Endothelial cell of umbilical vein (primary cell): ENCODE measurements at regions not wholly inside any gene's neighbourhood (a gene's known extent, or its start where the extent isn't known, plus 50 kb on each side); places are given as distances from the start of the nearest gene placed in this dataset.

Source experiments
- BruUV-seq: library from RNA; stranded (reverse); fragments of 400-500 nt; replicated peaks from 2 replicates; lab custom pipeline; 2021; lab: Mats Ljungman, UMichigan
- CTCF ChIA-PET: fragments of 300-600, 350-600 bp; sonication (Branson Sonifier 250); formaldehyde crosslinking; loops from one replicate; lab custom pipeline; 2021; ENCODE audit warnings: antibody characterized with exemption, inconsistent platforms; lab: Charles Lee
- POLR2A ChIA-PET: fragments of 300-600, 350-600 bp; sonication (Branson Sonifier 250); formaldehyde crosslinking; loops from one replicate; lab custom pipeline; 2021; ENCODE audit warnings: antibody characterized with exemption, inconsistent platforms; lab: Charles Lee
- DNase-seq: peaks from one replicate; pipeline ENCODE4 v3.0.0-alpha.2; 2011; ENCODE audit warnings: low read depth, low spot score
- FAIRE-seq: peaks from 2 replicates; lab custom pipeline; 2011; peaks lifted over from hg19 to GRCh38; lab: Jason Lieb, UNC
- H2AFZ ChIP-seq: 2 replicates; pipeline ENCODE4 v1.6.0; 2012; ENCODE audit warnings: low read depth, low read length, control low read depth, inconsistent platforms
- H3K27ac ChIP-seq: 2 replicates; pipeline ENCODE4 v1.5.1; 2011; ENCODE audit warnings: low read depth, mild to moderate bottlenecking, control low read depth, low read length, moderate library complexity; ENCODE audit not compliant: insufficient read depth
- H3K27me3 ChIP-seq, 2 experiments: 2 replicates each; pipeline versions ENCODE4 v1.6.0 to v1.6.1; 2011; ENCODE audit warnings: low read length in 2 of 2, mixed read lengths in 1 of 2; ENCODE audit not compliant: control insufficient read depth in 2 of 2, insufficient read depth in 2 of 2
- H3K36me3 ChIP-seq, 2 experiments: 2 replicates in 1 of 2; 3 replicates in 1 of 2; pipeline ENCODE4 v1.5.1; 2011; ENCODE audit warnings: low read length in 2 of 2, mild to moderate bottlenecking in 1 of 2, moderate library complexity in 1 of 2; ENCODE audit not compliant: control insufficient read depth in 2 of 2, insufficient read depth in 2 of 2; ENCODE audit errors: extremely low read depth in 1 of 2
- H3K4me1 ChIP-seq: 3 replicates; pipeline ENCODE4 v1.5.1; 2011; ENCODE audit warnings: mild to moderate bottlenecking, low read length; ENCODE audit not compliant: control insufficient read depth, insufficient read depth; ENCODE audit errors: extremely low read depth
- H3K4me2 ChIP-seq: 2 replicates; pipeline ENCODE4 v1.6.1; 2011; ENCODE audit warnings: low read length, control low read depth, mixed read lengths; ENCODE audit not compliant: insufficient read depth
- H3K4me3 ChIP-seq, 3 experiments: fragments of 200-600 bp in 1 of 3; sonication (generic), shearing (Covaris generic) in 1 of 3; replicated peaks in 1 of 3; 2 replicates each; pipeline ENCODE4 v1.5.1; 2011 to 2016; ENCODE audit warnings: control low read depth in 3 of 3, low read length in 3 of 3, mild to moderate bottlenecking in 2 of 3, inconsistent platforms in 1 of 3, low read depth in 1 of 3, moderate library complexity in 1 of 3; ENCODE audit not compliant: insufficient read depth in 1 of 3
- H3K79me2 ChIP-seq: 2 replicates; pipeline ENCODE4 v1.6.0; 2012; ENCODE audit warnings: low read length, inconsistent platforms; ENCODE audit not compliant: control insufficient read depth, insufficient read depth
- H3K9ac ChIP-seq: replicated peaks from 2 replicates; pipeline ENCODE3; 2011; ENCODE audit warnings: low read length, control low read depth; ENCODE audit not compliant: insufficient read depth; ENCODE audit errors: extremely low read depth
- H3K9me1 ChIP-seq: replicated peaks from 3 replicates; pipeline ENCODE4 v1.6.0; 2011; ENCODE audit warnings: mild to moderate bottlenecking, low read length; ENCODE audit not compliant: control insufficient read depth, insufficient read depth; ENCODE audit errors: extremely low read depth
- H3K9me3 ChIP-seq: replicated peaks from 2 replicates; pipeline ENCODE4 v1.5.1; 2012; ENCODE audit warnings: low read length, inconsistent platforms; ENCODE audit not compliant: control insufficient read depth, insufficient read depth
- H4K20me1 ChIP-seq: replicated peaks from 2 replicates; pipeline ENCODE3; 2011; ENCODE audit warnings: mild to moderate bottlenecking, low read length; ENCODE audit not compliant: control insufficient read depth, insufficient read depth; ENCODE audit errors: extremely low read depth
- EZH2 ChIP-seq: IDR thresholded peaks from 2 replicates; pipeline ENCODE4 v1.6.1; 2012; ENCODE audit warnings: borderline replicate concordance, low read depth, mild to moderate bottlenecking, moderate library complexity, low read length, inconsistent platforms; ENCODE audit not compliant: severe bottlenecking
- FOS ChIP-seq: IDR thresholded peaks from 2 replicates; pipeline ENCODE4 v1.6.1; 2011; ENCODE audit warnings: mild to moderate bottlenecking, low read length, moderate library complexity, borderline replicate concordance; ENCODE audit not compliant: insufficient read depth
- GATA2 ChIP-seq: IDR thresholded peaks from 2 replicates; pipeline ENCODE4 v1.7.0; 2011; ENCODE audit warnings: low read depth, mild to moderate bottlenecking, moderate library complexity, mixed read lengths, low read length; ENCODE audit not compliant: insufficient read length, insufficient read depth
- JUN ChIP-seq: IDR thresholded peaks from 2 replicates; pipeline ENCODE4 v1.6.1; 2011; ENCODE audit warnings: borderline replicate concordance, low read depth; ENCODE audit not compliant: insufficient read length, insufficient read depth
- MYC ChIP-seq: IDR thresholded peaks from one replicate; pipeline ENCODE4 v1.6.1; 2011; ENCODE audit warnings: mild to moderate bottlenecking, low read depth, low read length
- POLR2A ChIP-seq: IDR thresholded peaks from 2 replicates; pipeline ENCODE4 v1.6.1; 2012; ENCODE audit warnings: low read depth, mild to moderate bottlenecking, control low read depth, low read length
- POLR2AphosphoS5 ChIP-seq: IDR thresholded peaks from 2 replicates; pipeline ENCODE4 v1.6.1; 2012; ENCODE audit warnings: low read depth, mild to moderate bottlenecking, control low read depth, low read length, moderate library complexity; ENCODE audit not compliant: insufficient read depth
- dilution Hi-C: fragments of 300-500 bp; cut with MboI; formaldehyde crosslinking; loops from one replicate; pipeline ENCODE4 v1.15.0; 2019; ENCODE audit warnings: low sequenced_read_pairs; ENCODE audit not compliant: extremely low pct_ligation_motif_present
- intact Hi-C: fragments of 100-400 bp; cut with micrococcal nuclease; formaldehyde crosslinking; loops from one replicate; pipeline ENCODE4 v1.10.0; 2022
- TF ChIP-seq, protein P1 (sequence below): IDR thresholded peaks from 2 replicates; pipeline ENCODE4 v1.6.1; 2011; ENCODE audit not compliant: insufficient read depth, insufficient read length
- TF ChIP-seq, protein P2 (sequence below), 2 donors: IDR thresholded peaks; 1 replicate in 1 of 2; 2 replicates in 1 of 2; pipeline ENCODE4 v1.5.1; 2011; ENCODE audit warnings: low read length in 2 of 2, mild to moderate bottlenecking in 2 of 2, moderate library complexity in 2 of 2, control low read depth in 1 of 2, inconsistent platforms in 1 of 2, low read depth in 1 of 2; ENCODE audit not compliant: insufficient read depth in 1 of 2; ENCODE audit errors: extremely low read depth in 1 of 2

DNA sequence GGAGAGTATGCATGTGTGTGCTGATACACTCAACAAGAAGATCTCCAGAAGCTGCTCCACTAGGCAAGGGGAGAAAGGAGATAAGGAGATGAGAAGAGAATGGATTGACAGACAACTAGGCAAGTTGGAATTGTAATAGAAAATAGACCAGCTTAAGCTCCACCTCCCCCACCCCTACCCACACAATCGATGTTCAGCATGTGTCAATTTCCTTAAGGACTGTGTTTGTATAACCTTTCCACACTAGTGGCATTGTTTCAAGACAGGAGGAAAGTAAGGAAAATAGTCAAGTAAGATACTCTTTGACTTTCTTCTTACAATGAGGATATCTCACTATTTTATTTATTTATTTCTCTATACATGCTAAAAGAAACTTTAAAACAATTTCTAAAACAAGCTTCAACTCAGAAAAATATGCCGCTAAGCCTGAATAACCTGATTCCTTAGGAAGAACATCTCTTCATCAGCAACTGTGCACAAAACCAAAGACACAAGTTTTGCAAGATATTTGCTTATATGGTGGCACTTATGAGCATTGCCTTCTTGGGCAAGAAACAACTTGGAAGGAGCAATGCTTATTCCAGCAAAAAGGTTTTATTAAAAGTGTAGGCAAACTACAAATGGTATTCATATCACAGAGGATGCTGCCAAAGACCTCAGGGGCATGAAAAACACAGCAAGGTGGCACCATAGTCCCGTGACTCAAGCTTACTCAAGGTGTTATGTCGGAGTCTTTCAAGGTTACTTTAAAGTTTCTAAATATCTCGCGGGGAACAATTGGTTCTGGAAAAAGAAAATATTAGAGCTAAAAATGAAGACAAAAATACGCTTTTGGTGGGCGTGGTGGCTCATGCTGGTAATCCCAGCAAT is 249.1 kb downstream of the COL12A1 start:
- Histone ChIP-seq H3K27ac (no peak overlapping the region), H4K20me1 (no peaks in the 10 kb centered on the region), H3K4me3 (no peak overlapping the region), H3K36me3 (no peaks in the 10 kb centered on the region), H3K27me3 (no peaks in the 10 kb centered on the region), H3K4me1 (peaks cover 15% of the 10 kb centered on the region), H3K9me1 (no peaks in the 10 kb centered on the region), H3K4me2 (peak overlapping the region; percentile 43), H2AFZ (peak overlapping the region; percentile 82), H3K9me3 (no peaks in the 10 kb centered on the region), H3K79me2 (no peaks in the 10 kb centered on the region), H3K9ac (no peak overlapping the region)
- TF ChIP-seq JUN (peak; percentile 35), GATA2 (peak; percentile 86), POLR2AphosphoS5 (peak; percentile 51), FOS (peak; percentile 41), EZH2 (no peak), POLR2A (no peak), MYC (no peak)
- TF ChIP-seq, protein P1, sequence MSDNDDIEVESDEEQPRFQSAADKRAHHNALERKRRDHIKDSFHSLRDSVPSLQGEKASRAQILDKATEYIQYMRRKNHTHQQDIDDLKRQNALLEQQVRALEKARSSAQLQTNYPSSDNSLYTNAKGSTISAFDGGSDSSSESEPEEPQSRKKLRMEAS, result no peak
- TF ChIP-seq, protein P2, sequence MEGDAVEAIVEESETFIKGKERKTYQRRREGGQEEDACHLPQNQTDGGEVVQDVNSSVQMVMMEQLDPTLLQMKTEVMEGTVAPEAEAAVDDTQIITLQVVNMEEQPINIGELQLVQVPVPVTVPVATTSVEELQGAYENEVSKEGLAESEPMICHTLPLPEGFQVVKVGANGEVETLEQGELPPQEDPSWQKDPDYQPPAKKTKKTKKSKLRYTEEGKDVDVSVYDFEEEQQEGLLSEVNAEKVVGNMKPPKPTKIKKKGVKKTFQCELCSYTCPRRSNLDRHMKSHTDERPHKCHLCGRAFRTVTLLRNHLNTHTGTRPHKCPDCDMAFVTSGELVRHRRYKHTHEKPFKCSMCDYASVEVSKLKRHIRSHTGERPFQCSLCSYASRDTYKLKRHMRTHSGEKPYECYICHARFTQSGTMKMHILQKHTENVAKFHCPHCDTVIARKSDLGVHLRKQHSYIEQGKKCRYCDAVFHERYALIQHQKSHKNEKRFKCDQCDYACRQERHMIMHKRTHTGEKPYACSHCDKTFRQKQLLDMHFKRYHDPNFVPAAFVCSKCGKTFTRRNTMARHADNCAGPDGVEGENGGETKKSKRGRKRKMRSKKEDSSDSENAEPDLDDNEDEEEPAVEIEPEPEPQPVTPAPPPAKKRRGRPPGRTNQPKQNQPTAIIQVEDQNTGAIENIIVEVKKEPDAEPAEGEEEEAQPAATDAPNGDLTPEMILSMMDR (IDR thresholded peaks at IDR 0.05; ENCODE audit: extremely low read depth in 1 of 2, insufficient read depth in 1 of 2, low read depth in 1 of 2, low read length in 2 of 2), result no peak
- ChIA-PET POLR2A (interaction anchor here (0.6 kb wide), 1 partner anchor 1094 kb away, joined by 8 read pairs; no protein-coding TSS in a partner anchor), CTCF (interaction anchor here (1.1 to 1.2 kb wide), 2 partner anchors 8 to 10 kb away, joined by 3 read pairs; no protein-coding TSS in a partner anchor)
- intact Hi-C loops (loop anchor here (1.0 kb wide), 1 partner anchor 13 kb away; no protein-coding TSS in a partner anchor), dilution Hi-C loops (no loop called here)
- peak; percentile 82 for DNase-seq
- FAIRE-seq, result peak; percentile 92
- BruUV-seq, result no TSS peak
